Sigmoid colon (tissue), 6 donors: ENCODE measurements at regions not wholly inside any gene's neighbourhood (a gene's known extent, or its start where the extent isn't known, plus 50 kb on each side); places are given as distances from the start of the nearest gene placed in this dataset.

ENCODE experiments used
- DNase-seq: peaks from one replicate; pipeline ENCODE4 v3.0.0-alpha.2; 2019
- H3K27ac ChIP-seq, 4 donors: fragments of 200-600 bp; sonication (generic); one replicate each; pipeline ENCODE4 v1.5.1; 2016 to 2019; ENCODE audit warnings: mild to moderate bottlenecking in 1 of 4
- H3K27me3 ChIP-seq, 3 donors: fragments of 200-600 bp; sonication (generic); one replicate each; pipeline ENCODE4 v1.5.1; 2019; ENCODE audit warnings: mild to moderate bottlenecking in 1 of 3
- H3K36me3 ChIP-seq, 4 donors: fragments of 200-600 bp; sonication (generic); one replicate each; pipeline ENCODE4 v1.5.1; 2016 to 2019
- H3K4me1 ChIP-seq, 4 donors: fragments of 200-600 bp; sonication (generic); one replicate each; pipeline ENCODE4 v1.5.1; 2017 to 2019
- H3K4me3 ChIP-seq, 4 donors: fragments of 200-600 bp; sonication (generic); one replicate each; pipeline ENCODE4 v1.5.1; 2017 to 2019; ENCODE audit warnings: mild to moderate bottlenecking in 2 of 4, moderate library complexity in 1 of 4
- H3K9me3 ChIP-seq, 4 donors: fragments of 200-600 bp in 3 of 4; sonication (generic) in 3 of 4; one replicate each; pipeline versions ENCODE4 v1.5.1 to v1.6.1; 2013 to 2019
- EP300 ChIP-seq, 4 donors: sonication (generic); formaldehyde crosslinking; IDR thresholded peaks; one replicate each; pipeline ENCODE4 v1.6.1; 2017; ENCODE audit warnings: antibody characterized with exemption in 4 of 4
- POLR2A ChIP-seq, 2 donors: fragments of 450-650 bp; IDR thresholded peaks; one replicate each; pipeline ENCODE4 v1.6.1; 2016; ENCODE audit warnings: antibody characterized with exemption in 2 of 2, mild to moderate bottlenecking in 2 of 2, moderate library complexity in 2 of 2
- POLR2AphosphoS5 ChIP-seq, 4 donors: sonication (generic); formaldehyde crosslinking; IDR thresholded peaks; one replicate each; pipeline ENCODE4 v1.6.1; 2017; ENCODE audit warnings: antibody characterized with exemption in 4 of 4
- WGBS, 2 donors: extraction: QIAGEN DNeasy Blood & Tissue Kit; methylation state at CpG; one replicate each; pipeline ENCODE4 v1.1.7; 2013; 5-methylcytosine and 5-hydroxymethylcytosine counted together
- intact Hi-C: fragments of 100-400 bp; cut with DNase I; formaldehyde crosslinking; loops from one replicate; pipeline ENCODE4 v1.15.1; 2023
- TF ChIP-seq, protein P1 (sequence below), 4 experiments: fragments of 450-650 bp in 3 of 4; fragments of 200-600 bp in 1 of 4; IDR thresholded peaks; one replicate each; pipeline ENCODE4 v1.5.1; 2016 to 2019; ENCODE audit warnings: antibody characterized with exemption in 4 of 4, mild to moderate bottlenecking in 3 of 4, moderate library complexity in 2 of 4
- donor health status: healthy with polysubstance abuse.
- donor health status: healthy.

DNA sequence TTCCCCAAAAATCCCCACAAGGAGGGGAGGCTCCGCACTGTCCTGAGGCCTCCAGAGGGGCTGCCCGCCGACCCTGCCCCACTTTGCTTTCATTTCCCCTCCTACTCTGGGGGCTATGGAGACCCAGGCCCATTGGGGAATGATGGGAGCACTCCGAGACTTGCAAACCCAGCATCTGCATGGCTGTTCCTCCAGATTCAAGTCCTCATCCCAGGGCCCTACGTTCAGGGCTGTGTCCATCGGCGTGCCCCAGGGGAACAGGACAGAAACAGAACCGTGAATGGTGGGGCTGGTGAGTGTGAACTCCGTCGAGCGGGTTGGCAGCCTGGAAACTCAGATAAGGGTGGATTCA is 116.1 kb upstream of the HDAC4 start:
- Histone ChIP-seq H3K27ac (no peak overlapping the region), H3K4me3 (no peak overlapping the region), H3K4me1 (no peaks in the 10 kb centered on the region), H3K9me3 (no peaks in the 10 kb centered on the region), H3K36me3 (no peaks in the 10 kb centered on the region), H3K27me3 (no peaks in the 10 kb centered on the region)
- TF ChIP-seq EP300 (IDR thresholded peaks at IDR 0.05) (no peak), POLR2A (IDR thresholded peaks at IDR 0.05) (no peak), POLR2AphosphoS5 (IDR thresholded peaks at IDR 0.05) (no peak)
- TF ChIP-seq, protein P1, sequence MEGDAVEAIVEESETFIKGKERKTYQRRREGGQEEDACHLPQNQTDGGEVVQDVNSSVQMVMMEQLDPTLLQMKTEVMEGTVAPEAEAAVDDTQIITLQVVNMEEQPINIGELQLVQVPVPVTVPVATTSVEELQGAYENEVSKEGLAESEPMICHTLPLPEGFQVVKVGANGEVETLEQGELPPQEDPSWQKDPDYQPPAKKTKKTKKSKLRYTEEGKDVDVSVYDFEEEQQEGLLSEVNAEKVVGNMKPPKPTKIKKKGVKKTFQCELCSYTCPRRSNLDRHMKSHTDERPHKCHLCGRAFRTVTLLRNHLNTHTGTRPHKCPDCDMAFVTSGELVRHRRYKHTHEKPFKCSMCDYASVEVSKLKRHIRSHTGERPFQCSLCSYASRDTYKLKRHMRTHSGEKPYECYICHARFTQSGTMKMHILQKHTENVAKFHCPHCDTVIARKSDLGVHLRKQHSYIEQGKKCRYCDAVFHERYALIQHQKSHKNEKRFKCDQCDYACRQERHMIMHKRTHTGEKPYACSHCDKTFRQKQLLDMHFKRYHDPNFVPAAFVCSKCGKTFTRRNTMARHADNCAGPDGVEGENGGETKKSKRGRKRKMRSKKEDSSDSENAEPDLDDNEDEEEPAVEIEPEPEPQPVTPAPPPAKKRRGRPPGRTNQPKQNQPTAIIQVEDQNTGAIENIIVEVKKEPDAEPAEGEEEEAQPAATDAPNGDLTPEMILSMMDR (IDR thresholded peaks at IDR 0.05), result no peak
- WGBS, 2 donors, result 90 to 91% methylated on average over 11 of the region's 11 CpGs
- no peak for DNase-seq
- intact Hi-C loops, result no loop called here

DNA sequence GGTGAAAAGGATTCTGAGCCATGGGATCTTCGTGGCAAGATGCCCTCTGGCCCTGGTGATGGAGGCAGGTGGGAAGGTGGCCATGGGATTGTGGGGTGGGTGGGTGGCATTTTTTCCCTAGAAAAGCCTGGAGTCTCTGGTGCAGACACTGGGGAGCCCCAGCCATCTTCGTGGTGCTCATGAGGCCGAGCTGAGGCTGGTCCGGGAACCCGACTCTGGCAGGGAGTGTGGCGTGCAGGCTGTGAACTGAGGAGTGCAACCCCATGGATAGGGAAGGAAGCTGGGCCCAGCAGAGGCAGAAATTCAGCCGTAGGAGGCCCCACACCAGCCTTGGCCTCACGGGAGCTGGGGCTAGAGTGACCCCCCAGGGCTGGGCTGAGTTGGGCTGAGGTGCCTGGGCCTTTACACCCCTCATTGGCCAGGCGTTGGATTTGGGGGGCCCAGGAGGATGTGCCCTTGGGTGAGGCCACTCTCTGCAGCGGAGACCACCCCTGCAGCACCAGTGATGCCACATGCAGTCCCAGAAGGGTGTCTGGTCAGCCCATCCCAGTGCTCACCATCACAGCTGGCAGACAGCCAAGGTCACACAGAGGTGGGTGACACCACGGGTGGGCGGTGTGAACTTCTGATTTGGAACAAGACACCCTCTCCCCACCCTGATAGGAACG is 115.6 kb upstream of the HDAC4 start:
- intact Hi-C loops, result no loop called here
- Histone ChIP-seq H3K4me3 (no peak overlapping the region), H3K27me3 (no peaks in the 10 kb centered on the region), H3K27ac (no peak overlapping the region), H3K4me1 (no peaks in the 10 kb centered on the region), H3K9me3 (no peaks in the 10 kb centered on the region), H3K36me3 (no peaks in the 10 kb centered on the region)
- no peak for DNase-seq
- TF ChIP-seq POLR2AphosphoS5 (IDR thresholded peaks at IDR 0.05) (no peak), POLR2A (IDR thresholded peaks at IDR 0.05) (no peak), EP300 (IDR thresholded peaks at IDR 0.05) (no peak)
- TF ChIP-seq, protein P1 (IDR thresholded peaks at IDR 0.05), result no peak
- 71 to 84% methylated on average over 13 of the region's 13 CpGs for WGBS, 2 donors

GRCh38 chr2:239514754-239515530 is 114.1 kb upstream of the HDAC4 start:
- no peak for DNase-seq
- WGBS, 2 donors, result 40 to 67% methylated on average over 24 of the region's 24 CpGs
- intact Hi-C loops, result no loop called here
- Histone ChIP-seq H3K9me3 (no peaks in the 10 kb centered on the region), H3K27me3 (no peaks in the 10 kb centered on the region), H3K4me1 (no peaks in the 10 kb centered on the region), H3K4me3 (no peak overlapping the region), H3K27ac (no peak overlapping the region), H3K36me3 (no peaks in the 10 kb centered on the region)
- no peak for TF ChIP-seq EP300 (IDR thresholded peaks at IDR 0.05)
- TF ChIP-seq POLR2A (IDR thresholded peaks at IDR 0.05), result no peak
- TF ChIP-seq, protein P1 (IDR thresholded peaks at IDR 0.05), result no peak
- TF ChIP-seq POLR2AphosphoS5 (IDR thresholded peaks at IDR 0.05), result no peak

GRCh38 chr2:239512054-239512453 is 111.2 kb upstream of the HDAC4 start:
- intact Hi-C loops, result no loop called here
- no peak overlapping the region for H3K27ac ChIP-seq
- no peaks in the 10 kb centered on the region for H3K4me1 ChIP-seq
- H3K36me3 ChIP-seq, result no peaks in the 10 kb centered on the region
- H3K4me3 ChIP-seq, result no peak overlapping the region
- no peaks in the 10 kb centered on the region for H3K9me3 ChIP-seq
- H3K27me3 ChIP-seq, result no peaks in the 10 kb centered on the region
- TF ChIP-seq, protein P1 (IDR thresholded peaks at IDR 0.05), result no peak
- TF ChIP-seq EP300 (IDR thresholded peaks at IDR 0.05) (no peak), POLR2A (IDR thresholded peaks at IDR 0.05) (no peak), POLR2AphosphoS5 (IDR thresholded peaks at IDR 0.05) (no peak)
- no peak for DNase-seq
- 88 to 91% methylated on average over 9 of the region's 9 CpGs for WGBS, 2 donors
